ENCODE measurements at regions not wholly inside any gene's neighbourhood (a gene's known extent, or its start where the extent isn't known, plus 50 kb on each side); places are given as distances from the start of the nearest gene placed in this dataset.

- Mint-ChIP-seq H3K4me1 (peaks cover 10% of the 10 kb centered on the region), H3K9me3 (peaks cover 9% of the 10 kb centered on the region), H3K36me3 (peaks cover 4% of the 10 kb centered on the region), H3K27me3 (ENCODE audit: low read depth) (no peaks in the 10 kb centered on the region), H3K27ac (no peak overlapping the region), H3K4me3 (no peak overlapping the region)
- ATAC-seq (no peak), DNase-seq (ENCODE audit: low spot score) (no peak)
- TF ChIP-seq ATF6 (CRISPR knock-in tag; IDR thresholded peaks at IDR 0.05) (no peak), TP53 (CRISPR knock-in tag; IDR thresholded peaks at IDR 0.05) (no peak), HMGA2 (CRISPR knock-in tag; IDR thresholded peaks at IDR 0.05) (no peak), PRRX2 (CRISPR knock-in tag; IDR thresholded peaks at IDR 0.05) (no peak), EMX1 (CRISPR knock-in tag; IDR thresholded peaks at IDR 0.05) (no peak), ZSCAN18 (CRISPR knock-in tag; IDR thresholded peaks at IDR 0.05) (no peak), ZNF512 (CRISPR knock-in tag; IDR thresholded peaks at IDR 0.05; ENCODE audit: borderline replicate concordance) (no peak), FOXP1 (CRISPR knock-in tag; IDR thresholded peaks at IDR 0.05; ENCODE audit: borderline replicate concordance) (no peak), ZNF138 (CRISPR knock-in tag; conservative IDR thresholded peaks at IDR 0.05) (no peak)
- CTCF ChIA-PET = no interaction called here
- POLR2A ChIA-PET = no interaction called here
Observed at GRCh38 chr7:46705386-46706255, 784.5 kb upstream of the IGFBP3 start.

- Mint-ChIP-seq H3K4me3 (no peak overlapping the region), H3K36me3 (no peaks in the 10 kb centered on the region), H3K27me3 (ENCODE audit: low read depth) (no peaks in the 10 kb centered on the region), H3K27ac (no peak overlapping the region), H3K9me3 (peaks cover 3% of the 10 kb centered on the region; the same call in 1 of the 2 replicates), H3K4me1 (0 out of 2 replicates have a peak, but pooled peaks cover 6% of the 10 kb centered on the region)
- ChIA-PET CTCF (no interaction called here), POLR2A (no interaction called here)
- ATAC-seq (no peak), DNase-seq (ENCODE audit: low spot score) (no peak)
- TF ChIP-seq KAT7 (CRISPR knock-in tag; IDR thresholded peaks at IDR 0.05; ENCODE audit: borderline replicate concordance) = no peak
- no peak for TF ChIP-seq HMGA2 (CRISPR knock-in tag; IDR thresholded peaks at IDR 0.05)
- TF ChIP-seq MXD4 (CRISPR knock-in tag; IDR thresholded peaks at IDR 0.05; ENCODE audit: borderline replicate concordance) = no peak
- no peak for TF ChIP-seq ERG (CRISPR knock-in tag; IDR thresholded peaks at IDR 0.05)
Observed at GRCh38 chr7:46696741-46697140, 775.7 kb upstream of the IGFBP3 start.

- Mint-ChIP-seq H3K36me3 (no peaks in the 10 kb centered on the region), H3K27me3 (ENCODE audit: low read depth) (no peaks in the 10 kb centered on the region), H3K4me1 (0 out of 2 replicates have a peak, but pooled peaks cover 6% of the 10 kb centered on the region), H3K4me3 (no peak overlapping the region), H3K27ac (no peak overlapping the region), H3K9me3 (peaks cover 3% of the 10 kb centered on the region; the same call in 1 of the 2 replicates)
- DNase-seq (ENCODE audit: low spot score) (no peak), ATAC-seq (no peak)
- CTCF ChIA-PET = interaction anchor here (0.5 to 1.3 kb wide), 3 partner anchors 406 to 733 kb away, joined by 3 to 4 read pairs (median 3); no protein-coding TSS in a partner anchor
- TF ChIP-seq ZSCAN18 (CRISPR knock-in tag; IDR thresholded peaks at IDR 0.05) = no peak
- no peak for TF ChIP-seq USF2 (CRISPR knock-in tag; IDR thresholded peaks at IDR 0.05)
- POLR2A ChIA-PET = no interaction called here
Observed at GRCh38 chr7:46695051-46695708, 774.1 kb upstream of the IGFBP3 start.
